RWPE1 (cell line): ENCODE measurements at regions not wholly inside any gene's neighbourhood (a gene's known extent, or its start where the extent isn't known, plus 50 kb on each side); places are given as distances from the start of the nearest gene placed in this dataset.

ENCODE experiments used
- CTCF ChIA-PET: fragments of 350-600 bp; sonication (Branson Sonifier 250); formaldehyde crosslinking; extraction: SDS; loops from one replicate; lab custom pipeline; 2021; lab: Yijun Ruan, JAX
- POLR2A ChIA-PET: fragments of 400-600 bp; formaldehyde crosslinking; extraction: SDS; loops from one replicate; lab custom pipeline; 2020; ENCODE audit warnings: antibody characterized with exemption; ENCODE audit not compliant: low non-redundant PET; lab: Yijun Ruan, JAX
- DNase-seq: peaks from one replicate; pipeline ENCODE4 v3.0.0; 2012; ENCODE audit warnings: low spot score
- H3K27ac ChIP-seq: fragments of 450-650 bp; 2 replicates; pipeline ENCODE4 v1.5.1; 2017
- TF ChIP-seq, protein P1 (sequence below): fragments of 450-650 bp; conservative IDR thresholded peaks from 2 replicates; pipeline ENCODE4 v1.5.1; 2017; ENCODE audit warnings: low read depth, mild to moderate bottlenecking

DNA sequence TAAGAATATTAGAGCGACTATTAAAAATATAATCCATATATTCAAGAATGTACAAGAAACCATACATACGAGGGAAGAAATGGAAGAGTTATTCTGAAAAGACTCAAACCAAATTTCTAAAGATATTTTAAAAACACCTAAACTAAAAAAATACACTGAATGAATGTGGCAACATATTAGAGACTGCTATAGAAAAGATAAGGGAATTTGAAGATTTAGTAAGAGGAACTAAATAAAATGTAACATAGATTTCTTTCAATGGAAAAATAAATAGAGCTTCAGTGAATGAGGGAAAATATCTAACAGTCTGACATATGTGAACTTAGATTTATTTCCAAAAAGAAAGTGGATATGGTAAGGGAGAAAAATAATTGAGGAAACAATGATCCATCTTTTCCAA, 194.9 kb upstream of the STXBP5 start:
- TF ChIP-seq, protein P1, sequence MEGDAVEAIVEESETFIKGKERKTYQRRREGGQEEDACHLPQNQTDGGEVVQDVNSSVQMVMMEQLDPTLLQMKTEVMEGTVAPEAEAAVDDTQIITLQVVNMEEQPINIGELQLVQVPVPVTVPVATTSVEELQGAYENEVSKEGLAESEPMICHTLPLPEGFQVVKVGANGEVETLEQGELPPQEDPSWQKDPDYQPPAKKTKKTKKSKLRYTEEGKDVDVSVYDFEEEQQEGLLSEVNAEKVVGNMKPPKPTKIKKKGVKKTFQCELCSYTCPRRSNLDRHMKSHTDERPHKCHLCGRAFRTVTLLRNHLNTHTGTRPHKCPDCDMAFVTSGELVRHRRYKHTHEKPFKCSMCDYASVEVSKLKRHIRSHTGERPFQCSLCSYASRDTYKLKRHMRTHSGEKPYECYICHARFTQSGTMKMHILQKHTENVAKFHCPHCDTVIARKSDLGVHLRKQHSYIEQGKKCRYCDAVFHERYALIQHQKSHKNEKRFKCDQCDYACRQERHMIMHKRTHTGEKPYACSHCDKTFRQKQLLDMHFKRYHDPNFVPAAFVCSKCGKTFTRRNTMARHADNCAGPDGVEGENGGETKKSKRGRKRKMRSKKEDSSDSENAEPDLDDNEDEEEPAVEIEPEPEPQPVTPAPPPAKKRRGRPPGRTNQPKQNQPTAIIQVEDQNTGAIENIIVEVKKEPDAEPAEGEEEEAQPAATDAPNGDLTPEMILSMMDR, result no peak
- POLR2A ChIA-PET, result no interaction called here

GRCh38 chr6:147015674-147016073, 188.5 kb upstream of the STXBP5 start:
- POLR2A ChIA-PET, result no interaction called here
- no peak for DNase-seq
- CTCF ChIA-PET, result interaction anchor here (0.5 kb wide), 1 partner anchor 25 kb away, joined by 3 read pairs; no protein-coding TSS in a partner anchor
- TF ChIP-seq, protein P1, result no peak
- no peak overlapping the region for H3K27ac ChIP-seq

More for the DNA sequence above, 194.9 kb upstream of the STXBP5 start:
- H3K27ac ChIP-seq, result no peak overlapping the region
- DNase-seq, result no peak
- CTCF ChIA-PET, result no interaction called here

DNA sequence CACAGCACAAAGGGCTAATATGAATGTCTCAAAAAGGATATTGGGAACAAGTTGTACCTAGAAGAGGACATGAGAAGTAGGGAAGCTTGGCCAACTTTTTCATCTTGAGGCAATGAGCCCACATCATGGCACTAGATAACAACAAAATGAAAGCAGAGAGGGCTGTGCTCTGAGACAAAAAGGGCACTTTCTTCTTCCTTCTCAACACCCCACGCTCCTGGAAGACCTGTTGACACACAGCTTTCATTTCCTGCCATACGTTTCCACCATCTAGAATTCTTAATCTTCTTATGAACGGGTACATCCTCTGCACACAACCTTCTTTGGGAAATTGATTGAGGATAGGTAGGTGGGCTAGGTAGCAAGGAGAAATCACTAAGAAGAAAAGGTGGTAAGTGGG, 187.8 kb upstream of the STXBP5 start:
- TF ChIP-seq, protein P1, result no peak
- no peak for DNase-seq
- ChIA-PET POLR2A (no interaction called here), CTCF (no interaction called here)
- H3K27ac ChIP-seq, result no peak overlapping the region

- no peak overlapping the region for H3K27ac ChIP-seq
- no peak for DNase-seq
- POLR2A ChIA-PET, result no interaction called here
- TF ChIP-seq, protein P1, result no peak
- CTCF ChIA-PET, result no interaction called here
Observed at GRCh38 chr6:147017153-147017552, 187.1 kb upstream of the STXBP5 start.

DNA sequence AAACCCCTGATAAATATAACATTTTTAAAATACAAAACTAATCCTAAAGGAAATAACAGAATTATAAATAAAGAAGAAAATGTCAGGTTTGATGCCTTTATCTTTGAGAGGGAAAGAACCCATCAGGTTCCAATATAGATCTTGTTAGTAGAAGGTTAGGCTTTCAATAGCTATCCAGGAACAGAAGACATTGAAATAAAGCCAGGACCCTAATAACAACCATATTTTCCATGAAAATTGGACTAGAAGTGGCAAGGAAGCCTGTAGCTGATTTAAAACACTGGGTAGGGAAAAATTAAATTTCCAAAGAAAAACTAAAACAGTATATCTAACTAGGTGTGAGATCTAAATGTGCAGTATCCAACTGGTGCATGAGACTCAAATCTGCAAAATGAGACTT, 185.2 kb upstream of the STXBP5 start:
- DNase-seq, result no peak
- POLR2A ChIA-PET, result no interaction called here
- no peak overlapping the region for H3K27ac ChIP-seq
- CTCF ChIA-PET, result no interaction called here
- TF ChIP-seq, protein P1, result no peak

DNA sequence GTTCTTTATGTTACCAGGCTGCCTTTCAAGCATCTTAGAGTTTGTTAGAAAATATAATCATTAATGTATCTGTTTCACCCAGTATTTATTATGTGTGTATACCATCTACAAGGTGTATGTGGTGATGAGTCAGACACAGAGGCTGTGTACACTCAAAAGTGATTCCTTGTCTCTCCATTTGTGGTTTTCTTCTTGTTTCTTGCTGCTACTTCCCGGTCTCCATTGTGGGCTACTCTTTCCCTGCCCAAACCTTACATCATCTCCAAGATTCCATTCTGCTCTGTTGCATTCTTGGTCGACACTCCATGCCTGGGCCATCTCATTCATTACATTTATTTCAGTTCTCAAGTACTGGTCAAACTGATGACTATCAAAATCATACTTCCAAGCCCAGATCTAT, 182.2 kb upstream of the STXBP5 start:
- H3K27ac ChIP-seq, result no peak overlapping the region
- CTCF ChIA-PET, result no interaction called here
- DNase-seq, result no peak
- TF ChIP-seq, protein P1, result no peak
- POLR2A ChIA-PET, result no interaction called here
